H1 (cell line): ENCODE measurements at regions not wholly inside any gene's neighbourhood (a gene's known extent, or its start where the extent isn't known, plus 50 kb on each side); places are given as distances from the start of the nearest gene placed in this dataset.

Experiments used
- CTCF ChIA-PET: fragments of 300-600 bp; sonication (Branson Sonifier 250); formaldehyde crosslinking; loops from one replicate; lab custom pipeline; 2021; ENCODE audit not compliant: partially characterized antibody; lab: Charles Lee
- POLR2A ChIA-PET: fragments of 300-600 bp; sonication (Branson Sonifier 250); formaldehyde crosslinking; loops from one replicate; lab custom pipeline; 2021; ENCODE audit warnings: inconsistent platforms; ENCODE audit not compliant: partially characterized antibody; lab: Charles Lee
- DNase-seq, 2 experiments: peaks; one replicate each; pipeline versions ENCODE4 v3.0.0 to v3.0.0-alpha.2; 2010 to 2022; ENCODE audit warnings: low spot score in 2 of 2, low read depth in 1 of 2, mixed read lengths in 1 of 2
- FAIRE-seq: peaks from 2 replicates; lab custom pipeline; 2011; peaks lifted over from hg19 to GRCh38; lab: Jason Lieb, UNC
- H2AFZ ChIP-seq: 2 replicates; pipeline ENCODE4 v1.8.1; 2012; ENCODE audit warnings: low read length, inconsistent platforms
- H2AK5ac ChIP-seq: 2 replicates; pipeline ENCODE4 v1.6.1; 2013; ENCODE audit warnings: low read depth, low read length
- H2BK120ac ChIP-seq: replicated peaks from 2 replicates; pipeline ENCODE3; 2013; ENCODE audit warnings: low read depth, low read length, inconsistent platforms
- H2BK12ac ChIP-seq: 2 replicates; pipeline ENCODE4 v1.6.1; 2013; ENCODE audit warnings: low read depth, low read length
- H2BK15ac ChIP-seq: 2 replicates; pipeline ENCODE4 v1.6.1; 2013; ENCODE audit warnings: low read length
- H2BK20ac ChIP-seq: 2 replicates; pipeline ENCODE4 v1.6.1; 2013; ENCODE audit warnings: low read length
- H2BK5ac ChIP-seq: 2 replicates; pipeline ENCODE4 v1.6.1; 2013; ENCODE audit warnings: low read depth, low read length
- H3K14ac ChIP-seq: 2 replicates; pipeline ENCODE4 v1.6.1; 2013; ENCODE audit warnings: inconsistent platforms; ENCODE audit not compliant: insufficient read length
- H3K18ac ChIP-seq: 2 replicates; pipeline ENCODE4 v1.6.1; 2013; ENCODE audit warnings: low read length; ENCODE audit errors: extremely low read depth
- H3K23ac ChIP-seq: 2 replicates; pipeline ENCODE4 v1.6.1; 2013; ENCODE audit warnings: inconsistent platforms; ENCODE audit not compliant: insufficient read length
- H3K23me2 ChIP-seq: 2 replicates; pipeline ENCODE4 v1.6.1; 2013; ENCODE audit warnings: low read depth, low read length
- H3K27ac ChIP-seq: 2 replicates; pipeline ENCODE4 v1.6.1; 2011; ENCODE audit warnings: low read depth, low read length, inconsistent platforms
- H3K27me3 ChIP-seq, 4 experiments: replicated peaks in 1 of 4; 1 replicate in 1 of 4; 2 replicates in 3 of 4; pipeline versions ENCODE4 v1.6.1 to v1.8.1; 2011 to 2013; ENCODE audit warnings: low read length in 3 of 4, mild to moderate bottlenecking in 3 of 4, inconsistent platforms in 2 of 4, mixed read lengths in 2 of 4, moderate library complexity in 1 of 4; ENCODE audit not compliant: control insufficient read depth in 3 of 4, insufficient read depth in 3 of 4; ENCODE audit errors: extremely low read depth in 1 of 4
- H3K36me3 ChIP-seq, 4 experiments: 2 replicates each; pipeline versions ENCODE4 v1.6.1 to v1.8.1; 2011 to 2013; ENCODE audit warnings: mild to moderate bottlenecking in 4 of 4, low read length in 3 of 4, moderate library complexity in 2 of 4, control low read depth in 1 of 4, inconsistent platforms in 1 of 4; ENCODE audit not compliant: insufficient read depth in 4 of 4, control insufficient read depth in 2 of 4
- H3K4ac ChIP-seq: replicated peaks from 2 replicates; pipeline ENCODE3; 2013; ENCODE audit warnings: low read length, low read depth, mixed read lengths, inconsistent platforms; ENCODE audit not compliant: insufficient read length
- H3K4me1 ChIP-seq, 4 experiments: replicated peaks in 1 of 4; 1 replicate in 1 of 4; 2 replicates in 3 of 4; pipeline versions ENCODE4 v1.6.1 to v1.8.1; 2011 to 2013; ENCODE audit warnings: low read length in 3 of 4, inconsistent platforms in 2 of 4, mixed read lengths in 1 of 4; ENCODE audit not compliant: insufficient read depth in 4 of 4, control insufficient read depth in 3 of 4
- H3K4me2 ChIP-seq, 2 experiments: 2 replicates each; pipeline versions ENCODE4 v1.6.1 to v1.8.1; 2011 to 2013; ENCODE audit warnings: low read depth in 2 of 2, low read length in 2 of 2, control low read depth in 1 of 2, inconsistent platforms in 1 of 2, mild to moderate bottlenecking in 1 of 2; ENCODE audit not compliant: insufficient read depth in 1 of 2
- H3K4me3 ChIP-seq, 4 experiments: fragments of 200-600, 300-600 bp in 1 of 4; sonication (generic), shearing (Covaris generic), sonication (Bioruptor Twin) in 1 of 4; 2 replicates each; pipeline versions ENCODE4 v1.5.1 to v1.8.1; 2011 to 2016; ENCODE audit warnings: low read length in 4 of 4, low read depth in 3 of 4, control low read depth in 2 of 4, inconsistent platforms in 2 of 4, mild to moderate bottlenecking in 2 of 4, mixed read lengths in 1 of 4, moderate library complexity in 1 of 4; ENCODE audit not compliant: insufficient read depth in 2 of 4; ENCODE audit errors: extremely low read depth in 1 of 4
- H3K56ac ChIP-seq: replicated peaks from 2 replicates; pipeline ENCODE3; 2013; ENCODE audit warnings: low read depth, mild to moderate bottlenecking, mixed read lengths, low read length, inconsistent platforms; ENCODE audit not compliant: insufficient read length
- H3K79me1 ChIP-seq: 2 replicates; pipeline ENCODE4 v1.6.1; 2013; ENCODE audit warnings: low read depth, low read length, control low read depth
- H3K79me2 ChIP-seq, 2 experiments: 2 replicates each; pipeline versions ENCODE4 v1.6.1 to v1.8.1; 2012 to 2013; ENCODE audit warnings: low read length in 2 of 2, mild to moderate bottlenecking in 2 of 2, inconsistent platforms in 1 of 2; ENCODE audit not compliant: insufficient read depth in 2 of 2, control insufficient read depth in 1 of 2
- H3K9ac ChIP-seq, 4 experiments: replicated peaks in 1 of 4; 1 replicate in 1 of 4; 2 replicates in 3 of 4; pipeline versions ENCODE4 v1.6.1 to v1.8.1; 2011 to 2013; ENCODE audit warnings: low read depth in 3 of 4, low read length in 3 of 4, control low read depth in 2 of 4, mild to moderate bottlenecking in 2 of 4, moderate library complexity in 2 of 4, inconsistent platforms in 1 of 4; ENCODE audit errors: extremely low read depth in 1 of 4
- H3K9me3 ChIP-seq, 2 experiments: 2 replicates each; pipeline versions ENCODE4 v1.6.1 to v1.8.1; 2012 to 2013; ENCODE audit warnings: mild to moderate bottlenecking in 2 of 2, moderate library complexity in 2 of 2, control low read depth in 1 of 2, inconsistent platforms in 1 of 2, low read depth in 1 of 2, low read length in 1 of 2, mixed read lengths in 1 of 2; ENCODE audit not compliant: insufficient read depth in 2 of 2
- H4K20me1 ChIP-seq, 2 experiments: replicated peaks in 1 of 2; 2 replicates each; pipeline versions ENCODE3 to v1.8.1; 2011 to 2013; ENCODE audit warnings: inconsistent platforms in 2 of 2, low read length in 2 of 2, mild to moderate bottlenecking in 1 of 2; ENCODE audit not compliant: insufficient read depth in 2 of 2, control insufficient read depth in 1 of 2
- H4K5ac ChIP-seq: 2 replicates; pipeline ENCODE4 v1.6.1; 2013; ENCODE audit warnings: low read length, low read depth, mixed read lengths, inconsistent platforms; ENCODE audit not compliant: insufficient read length
- H4K8ac ChIP-seq: 2 replicates; pipeline ENCODE4 v1.8.0; 2013; ENCODE audit warnings: mild to moderate bottlenecking, moderate library complexity, low read length, inconsistent platforms; ENCODE audit not compliant: insufficient read depth; ENCODE audit errors: extremely low read depth
- H4K91ac ChIP-seq: replicated peaks from 2 replicates; pipeline ENCODE3; 2013; ENCODE audit warnings: low read length, mixed read lengths, inconsistent platforms; ENCODE audit not compliant: insufficient read length
- CHD7 ChIP-seq: fragments of 300-600 bp; sonication (generic); IDR thresholded peaks from 2 replicates; pipeline ENCODE4 v1.7.1; 2012; ENCODE audit warnings: low read length, moderate library complexity, mild to moderate bottlenecking, inconsistent platforms; ENCODE audit not compliant: insufficient replicate concordance
- WGBS, 2 experiments: shearing (Covaris generic) in 1 of 2; methylation state at CpG; one replicate each; pipeline versions ENCODE4 v1.1.6 to v1.1.7; 2013 to 2015; ENCODE audit warnings: low lambda C conversion rate in 2 of 2, mixed read lengths in 2 of 2, inconsistent platforms in 1 of 2, low coverage in 1 of 2, missing lambda C conversion rate in 1 of 2; ENCODE audit not compliant: insufficient replicate concordance in 2 of 2, insufficient coverage in 1 of 2, insufficient read length in 1 of 2; ENCODE audit errors: extremely low coverage in 1 of 2, missing lambda C conversion rate in 1 of 2; 5-methylcytosine and 5-hydroxymethylcytosine counted together

- CTCF ChIA-PET: interaction anchor here (0.7 to 1.2 kb wide), 4 partner anchors 22 to 403 kb away, joined by 3 read pairs; no protein-coding TSS in a partner anchor
- no peak overlapping the region for H2AK5ac ChIP-seq
- TF ChIP-seq CHD7: no peak
These were observed 231.0 kb upstream of the B3GALT2 start for GRCh38 chr1:193417403-193417802.

More at GRCh38 chr1:193417403-193417802, 231.0 kb upstream of the B3GALT2 start:
- POLR2A ChIA-PET: no interaction called here
- Histone ChIP-seq H3K27me3 (no peaks in the 10 kb centered on the region), H2AFZ (no peak overlapping the region), H4K20me1 (no peaks in the 10 kb centered on the region), H3K23ac (no peak overlapping the region), H3K18ac (no peak overlapping the region), H3K79me2 (no peaks in the 10 kb centered on the region), H2BK20ac (no peak overlapping the region), H3K23me2 (no peaks in the 10 kb centered on the region), H2BK120ac (no peak overlapping the region), H3K27ac (no peak overlapping the region), H3K36me3 (no peaks in the 10 kb centered on the region), H2BK5ac (no peak overlapping the region), H4K91ac (no peak overlapping the region), H3K4me1 (peaks cover 0 to 3% (median 0%) of the 10 kb centered on the region in 4 experiments; a peak in 2 of 7 replicates), H3K4me2 (no peak overlapping the region), H2BK15ac (no peak overlapping the region), H3K79me1 (no peaks in the 10 kb centered on the region), H3K9me3 (no peaks in the 10 kb centered on the region), H4K5ac (no peak overlapping the region), H3K14ac (no peak overlapping the region), H3K4me3 (no peak overlapping the region), H4K8ac (no peak overlapping the region), H3K9ac (no peak overlapping the region), H2BK12ac (no peak overlapping the region), H3K4ac (no peak overlapping the region), H3K56ac (no peak overlapping the region)
- no peak for FAIRE-seq
- no peak for DNase-seq
- no CpG with 5 or more reads among the region's 1 CpG for WGBS, 2 experiments
